ENCODE measurements at regions not wholly inside any gene's neighbourhood (a gene's known extent, or its start where the extent isn't known, plus 50 kb on each side); places are given as distances from the start of the nearest gene placed in this dataset.
"Not testable (repeated sequence)": the region's sequence is repeated elsewhere in the genome, so short reads cannot be mapped to it uniquely, and the experiment has no call there.

DNA sequence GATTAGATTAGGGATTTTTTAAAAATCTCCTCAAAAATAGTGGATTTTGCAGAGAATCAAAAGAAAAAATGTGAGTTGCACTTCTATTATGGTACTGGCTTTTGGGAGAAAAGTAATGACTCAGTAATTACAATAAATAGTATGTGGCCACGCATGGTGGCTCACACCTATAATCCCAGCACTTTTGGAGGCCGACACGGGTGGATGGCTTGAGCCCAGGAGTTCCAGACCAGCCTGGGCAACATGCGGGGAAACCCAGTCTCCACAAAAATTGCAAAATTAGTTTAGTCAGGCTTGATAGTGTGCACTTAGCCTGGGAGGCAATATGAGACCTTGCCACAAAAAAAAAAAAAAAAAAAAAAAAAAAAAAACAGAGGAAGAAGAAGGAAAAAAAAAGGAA, 1098.2 kb downstream of the ZPLD1 start:
- TF ChIP-seq GATA1 (IDR thresholded peaks at IDR 0.05; ENCODE audit: low read depth, low read length) (no peak), POLR2A (IDR thresholded peaks at IDR 0.05; ENCODE audit: low read length) (no peak)
- no peak for DNase-seq

DNA sequence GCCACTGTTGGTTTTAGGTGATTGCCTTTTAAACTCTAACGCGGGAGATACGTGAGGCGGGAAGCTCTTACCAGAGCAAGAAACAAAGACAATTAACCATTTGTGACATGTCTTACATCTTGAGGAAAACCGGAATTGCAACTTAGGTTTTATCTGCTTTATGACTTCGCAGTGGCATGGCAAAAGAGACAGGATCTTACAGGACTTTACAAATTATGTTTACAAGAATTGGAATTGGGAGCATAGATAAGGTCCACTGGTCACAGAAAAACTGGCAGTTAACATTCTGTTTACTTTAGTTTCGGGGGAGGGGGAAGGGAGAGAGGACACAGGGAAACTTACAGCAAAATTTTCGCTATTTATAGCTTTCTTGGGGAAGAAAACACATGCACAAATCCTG, 1119.6 kb downstream of the ZPLD1 start:
- DNase-seq, result no peak
- TF ChIP-seq POLR2A (IDR thresholded peaks at IDR 0.05; ENCODE audit: low read length) (no peak), GATA1 (IDR thresholded peaks at IDR 0.05; ENCODE audit: low read depth, low read length) (no peak)

DNA sequence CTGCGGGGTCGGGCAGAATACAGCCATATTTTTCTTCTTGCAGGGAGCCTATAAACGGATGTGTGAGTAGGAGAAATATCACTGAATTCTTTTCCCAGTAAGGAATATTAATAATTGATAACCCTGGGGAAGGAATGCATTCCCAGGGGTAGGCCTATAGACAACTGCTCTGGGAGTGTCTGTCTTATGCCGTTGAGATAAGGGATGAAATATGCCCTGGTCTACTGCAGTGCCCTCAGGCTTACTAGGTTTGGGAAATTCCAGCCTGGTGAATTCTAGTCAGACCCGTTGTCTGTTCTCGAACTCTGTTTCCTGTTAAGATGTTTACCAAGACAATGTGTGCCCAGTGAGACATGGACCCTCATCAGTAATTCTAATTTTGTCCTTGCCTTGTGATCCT, 1129.3 kb downstream of the ZPLD1 start:
- DNase-seq, result not testable (repeated sequence)

DNA sequence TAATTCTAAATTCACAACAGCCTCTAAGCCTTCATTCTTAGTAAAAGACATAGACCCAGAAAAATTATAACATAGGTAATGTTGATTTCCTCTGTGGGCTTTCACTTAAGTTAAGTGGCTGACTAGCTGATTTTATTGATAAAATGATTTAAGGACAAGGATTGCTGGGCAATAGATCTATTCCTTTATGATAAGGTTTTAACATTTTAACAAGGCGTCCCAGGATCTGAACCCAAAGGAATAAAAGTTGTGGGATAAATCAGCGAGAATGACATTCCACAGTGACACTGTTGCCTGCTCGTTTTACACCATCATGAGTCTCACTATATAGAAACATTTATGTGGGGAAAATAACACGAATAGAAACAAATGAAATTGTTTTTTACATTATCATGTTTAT, 1151.0 kb downstream of the ZPLD1 start:
- no peak for DNase-seq
- TF ChIP-seq GATA1 (IDR thresholded peaks at IDR 0.05; ENCODE audit: low read depth, low read length), result no peak
- no peak for TF ChIP-seq POLR2A (IDR thresholded peaks at IDR 0.05; ENCODE audit: low read length)

DNA sequence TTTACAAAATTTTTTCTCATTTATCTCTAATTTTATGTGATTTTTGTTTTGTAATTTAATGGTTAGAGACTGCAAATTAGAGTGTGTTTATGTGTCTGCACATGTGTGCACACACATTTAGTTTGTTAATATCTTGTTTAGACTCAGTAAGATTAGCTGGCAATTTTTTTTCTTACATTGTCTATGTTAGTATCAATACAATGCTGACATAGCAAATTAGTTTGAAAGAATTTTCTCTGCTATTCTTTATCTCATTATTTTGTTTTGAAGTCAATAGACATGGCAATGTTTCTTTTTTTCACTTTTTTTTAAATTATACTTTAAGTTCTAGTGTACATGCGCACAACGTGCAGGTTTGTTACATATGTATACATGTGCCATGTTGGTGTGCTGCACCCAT, 1155.0 kb downstream of the ZPLD1 start:
- TF ChIP-seq POLR2A (IDR thresholded peaks at IDR 0.05; ENCODE audit: low read length), result no peak
- no peak for TF ChIP-seq GATA1 (IDR thresholded peaks at IDR 0.05; ENCODE audit: low read depth, low read length)

DNA sequence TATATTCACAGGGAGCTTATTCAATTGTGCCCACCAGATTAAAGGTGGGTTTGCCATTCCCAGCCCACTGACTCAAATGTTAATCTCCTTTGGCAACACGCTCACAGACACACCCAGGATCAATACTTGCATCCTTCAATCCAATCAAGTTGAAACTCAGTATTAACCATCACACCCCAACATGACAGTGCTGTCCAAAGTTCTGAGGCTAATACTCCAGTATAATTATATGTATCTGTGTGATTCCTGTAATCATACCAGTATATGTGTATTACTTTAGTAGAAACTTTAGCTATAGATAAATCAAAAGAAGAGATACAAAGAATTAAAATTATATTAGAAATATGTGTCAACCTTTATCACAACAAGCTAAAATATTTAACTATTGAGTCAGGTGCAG, 1166.0 kb downstream of the ZPLD1 start:
- no peak for DNase-seq
- TF ChIP-seq GATA1 (IDR thresholded peaks at IDR 0.05; ENCODE audit: low read depth, low read length) (no peak), POLR2A (IDR thresholded peaks at IDR 0.05; ENCODE audit: low read length) (no peak)

More for the DNA sequence above, 1155.0 kb downstream of the ZPLD1 start:
- DNase-seq, result no peak

DNA sequence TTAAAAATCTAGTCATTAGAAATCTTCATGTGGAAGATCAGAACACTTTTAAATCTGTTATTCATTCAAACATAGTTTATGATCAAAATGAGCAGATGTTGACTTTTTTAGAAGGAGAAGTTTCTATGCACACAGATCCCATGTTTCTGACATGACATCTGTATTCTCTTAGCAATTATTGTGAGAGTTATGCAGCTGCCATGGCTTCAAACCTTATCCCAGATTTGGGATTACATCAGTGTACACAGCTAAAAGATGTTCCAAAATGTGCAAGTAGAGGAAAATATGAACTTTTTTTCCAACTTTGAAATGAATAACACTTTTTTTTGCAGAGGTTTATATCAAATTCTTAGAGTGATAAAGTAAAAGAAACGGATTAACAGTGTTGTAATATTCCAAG, 1166.9 kb downstream of the ZPLD1 start:
- TF ChIP-seq POLR2A (IDR thresholded peaks at IDR 0.05; ENCODE audit: low read length), result no peak
- no peak for TF ChIP-seq GATA1 (IDR thresholded peaks at IDR 0.05; ENCODE audit: low read depth, low read length)
- DNase-seq, result no peak

DNA sequence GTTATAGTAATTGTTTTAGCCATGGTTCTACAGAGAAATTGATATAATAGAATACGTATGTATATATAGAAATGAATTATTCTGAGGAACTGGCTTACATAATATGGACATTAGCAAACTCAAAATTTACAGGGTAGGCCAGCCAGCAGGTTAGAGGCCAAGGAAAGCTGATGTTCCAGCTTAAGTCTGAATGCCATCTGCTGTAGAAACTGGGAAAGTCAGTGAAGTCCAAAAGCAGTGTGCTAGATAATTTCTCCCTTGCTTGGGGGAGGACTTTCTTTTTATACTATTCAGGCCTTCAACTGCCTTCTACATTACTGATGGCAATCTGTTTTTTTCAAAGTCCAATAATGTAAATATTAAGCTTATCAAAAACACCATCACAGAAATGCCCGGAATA, 1174.7 kb downstream of the ZPLD1 start:
- no peak for TF ChIP-seq POLR2A (IDR thresholded peaks at IDR 0.05; ENCODE audit: low read length)
- no peak for TF ChIP-seq GATA1 (IDR thresholded peaks at IDR 0.05; ENCODE audit: low read depth, low read length)
- DNase-seq, result no peak

DNA sequence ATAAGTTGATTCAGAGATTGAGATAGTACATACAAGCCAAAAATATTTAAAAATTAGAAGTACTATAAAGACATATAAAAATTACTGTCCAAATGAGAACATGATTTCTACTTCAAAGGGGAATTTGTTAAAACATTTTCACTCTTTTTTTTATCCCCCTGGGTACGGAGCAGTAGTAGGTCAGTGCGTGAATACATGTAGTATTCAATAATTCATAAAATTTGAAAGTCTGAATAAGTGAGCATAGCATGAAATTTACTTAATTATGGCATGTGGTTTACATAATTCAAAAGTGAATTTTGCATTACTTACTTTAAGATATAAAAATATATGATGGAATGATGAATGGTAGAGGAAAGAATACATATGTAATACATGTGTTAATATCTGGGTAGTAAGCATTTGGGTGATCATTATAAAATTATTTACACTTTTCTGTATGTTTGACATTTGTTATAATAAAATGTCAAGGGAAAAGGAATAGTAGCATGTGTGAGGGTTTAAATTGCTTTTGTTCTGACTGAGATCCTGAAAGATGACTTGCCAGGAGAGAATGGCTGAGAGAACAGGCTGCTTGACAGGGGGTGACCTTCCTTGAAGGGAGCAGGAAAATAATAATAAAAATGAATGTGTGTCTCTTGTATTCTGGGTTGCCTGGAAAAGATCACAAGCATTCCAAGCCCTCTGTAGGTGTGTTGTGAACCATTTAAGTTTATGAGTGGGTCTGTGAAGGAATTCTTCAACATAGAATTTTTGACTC, 1178.8 kb downstream of the ZPLD1 start:
- DNase-seq, result no peak
- no peak for TF ChIP-seq GATA1 (IDR thresholded peaks at IDR 0.05; ENCODE audit: low read depth, low read length)
- no peak for TF ChIP-seq POLR2A (IDR thresholded peaks at IDR 0.05; ENCODE audit: low read length)

DNA sequence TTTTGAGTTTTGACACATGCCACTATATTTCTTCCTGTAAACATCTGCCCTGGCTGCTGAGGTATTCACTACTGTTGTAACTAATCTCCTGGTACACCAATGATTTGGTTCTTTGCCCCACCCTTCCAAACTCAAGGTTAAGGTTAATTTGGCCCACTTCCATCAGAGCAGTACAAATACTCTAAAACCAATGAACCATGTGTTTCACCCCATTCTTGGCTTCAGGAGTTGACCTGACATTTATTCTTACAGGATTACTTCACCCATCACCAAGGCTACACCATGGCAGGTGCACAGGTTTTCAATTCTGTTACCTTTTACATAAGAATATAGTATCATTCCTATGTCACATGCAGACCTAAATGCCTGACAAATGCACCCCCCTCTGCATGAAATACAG, 1179.9 kb downstream of the ZPLD1 start:
- DNase-seq, result no peak
- TF ChIP-seq GATA1 (IDR thresholded peaks at IDR 0.05; ENCODE audit: low read depth, low read length), result no peak
- TF ChIP-seq POLR2A (IDR thresholded peaks at IDR 0.05; ENCODE audit: low read length), result no peak

DNA sequence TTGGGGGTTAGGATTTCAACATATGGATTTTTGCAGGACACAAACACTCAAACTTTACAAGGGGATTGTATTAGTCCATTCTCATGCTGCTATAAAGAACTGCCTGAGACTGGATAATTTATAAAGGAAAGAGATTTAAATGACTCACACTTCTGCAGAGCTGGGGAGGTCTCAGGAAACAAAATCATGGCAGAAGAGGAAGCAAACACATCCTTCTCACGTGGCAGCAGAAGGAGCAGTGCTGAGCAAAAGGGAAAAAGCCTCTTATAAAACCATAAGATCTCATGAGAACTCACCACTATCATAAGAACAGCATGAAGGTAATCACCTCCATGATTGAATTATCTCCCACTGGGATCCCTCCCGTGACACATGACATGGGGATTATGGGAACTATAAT, 1183.1 kb downstream of the ZPLD1 start:
- DNase-seq, result no peak
- no peak for TF ChIP-seq POLR2A (IDR thresholded peaks at IDR 0.05; ENCODE audit: low read length)
- no peak for TF ChIP-seq GATA1 (IDR thresholded peaks at IDR 0.05; ENCODE audit: low read depth, low read length)

DNA sequence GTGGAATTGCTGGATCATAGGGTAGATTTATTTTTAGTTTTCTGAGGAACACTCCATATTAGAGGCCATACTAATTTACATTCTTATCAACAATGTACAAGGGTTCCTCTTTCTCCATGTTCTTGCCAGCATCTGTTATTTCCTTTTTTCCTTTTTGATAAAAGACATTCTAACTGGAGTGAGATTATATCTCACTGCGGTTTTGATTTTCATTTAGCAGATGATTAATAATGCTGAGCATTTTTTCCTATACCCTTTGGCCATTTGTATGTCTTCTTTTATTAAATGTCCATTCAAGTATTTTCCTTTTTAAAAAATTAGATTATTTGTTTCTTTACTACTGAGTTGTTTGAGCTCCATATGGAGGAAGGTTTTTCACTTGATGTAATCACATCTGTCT, 1189.5 kb downstream of the ZPLD1 start:
- no peak for TF ChIP-seq POLR2A (IDR thresholded peaks at IDR 0.05; ENCODE audit: low read length)
- no peak for TF ChIP-seq GATA1 (IDR thresholded peaks at IDR 0.05; ENCODE audit: low read depth, low read length)
- no peak for DNase-seq

DNA sequence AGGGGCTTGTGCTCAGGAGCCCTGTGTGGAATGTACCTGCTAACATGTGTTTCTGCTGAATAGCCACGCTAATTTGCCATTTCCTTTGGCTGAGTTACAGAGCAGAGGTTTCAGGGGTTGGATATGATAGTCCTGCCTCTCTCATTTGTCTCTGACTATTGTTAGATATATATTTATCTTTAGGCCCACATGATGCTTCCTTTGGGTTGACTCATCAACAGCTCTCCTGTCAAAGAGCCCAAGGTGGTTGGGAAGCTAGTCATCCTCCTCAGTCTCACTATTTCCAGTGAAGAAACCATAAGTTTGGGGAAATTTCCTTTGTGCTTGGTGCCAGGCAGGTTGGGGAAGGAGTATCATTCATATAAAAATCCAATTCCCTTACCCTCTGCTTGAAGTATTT, 1194.6 kb downstream of the ZPLD1 start:
- no peak for DNase-seq
- no peak for TF ChIP-seq GATA1 (IDR thresholded peaks at IDR 0.05; ENCODE audit: low read depth, low read length)
- no peak for TF ChIP-seq POLR2A (IDR thresholded peaks at IDR 0.05; ENCODE audit: low read length)

DNA sequence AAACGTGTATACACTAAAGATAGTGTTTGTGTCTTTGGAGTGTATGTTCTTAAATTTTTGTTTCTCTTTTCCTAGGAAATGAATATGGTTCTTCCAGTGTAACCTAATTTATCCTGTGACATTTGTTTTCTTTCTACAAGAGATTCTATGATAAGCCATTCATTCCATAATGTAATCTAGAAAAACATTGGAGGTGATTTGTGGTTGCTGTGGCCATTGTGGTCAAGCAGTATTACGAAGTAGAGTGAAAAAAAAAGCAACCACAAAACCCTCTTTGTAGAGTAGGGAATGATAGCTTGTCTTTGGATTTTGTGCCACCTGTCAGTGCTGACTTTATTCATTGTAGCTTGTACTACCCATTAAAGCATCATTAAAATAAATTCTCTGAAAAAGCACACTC, 1209.6 kb downstream of the ZPLD1 start:
- no peak for DNase-seq
- TF ChIP-seq GATA1 (IDR thresholded peaks at IDR 0.05; ENCODE audit: low read depth, low read length) (no peak), POLR2A (IDR thresholded peaks at IDR 0.05; ENCODE audit: low read length) (no peak)

DNA sequence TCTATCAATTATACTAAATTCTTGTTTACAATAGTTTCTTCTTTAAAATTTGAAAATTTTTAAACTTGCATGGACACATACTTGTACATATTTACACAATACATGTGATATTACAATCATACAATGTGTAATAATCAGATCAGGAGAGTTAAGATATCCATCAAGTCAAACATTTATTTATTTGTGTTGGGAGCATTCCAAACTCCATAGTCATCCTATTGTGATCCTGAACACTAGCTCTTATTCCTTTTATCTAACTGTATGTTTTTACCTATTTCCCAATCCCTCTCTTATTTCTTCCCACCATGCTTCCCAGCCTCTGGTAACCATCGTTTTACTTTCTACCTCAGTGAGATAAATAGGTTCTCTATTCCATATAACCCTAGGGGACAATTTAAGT, 1219.2 kb downstream of the ZPLD1 start:
- DNase-seq, result no peak
- TF ChIP-seq POLR2A (IDR thresholded peaks at IDR 0.05; ENCODE audit: low read length) (no peak), GATA1 (IDR thresholded peaks at IDR 0.05; ENCODE audit: low read depth, low read length) (no peak)

DNA sequence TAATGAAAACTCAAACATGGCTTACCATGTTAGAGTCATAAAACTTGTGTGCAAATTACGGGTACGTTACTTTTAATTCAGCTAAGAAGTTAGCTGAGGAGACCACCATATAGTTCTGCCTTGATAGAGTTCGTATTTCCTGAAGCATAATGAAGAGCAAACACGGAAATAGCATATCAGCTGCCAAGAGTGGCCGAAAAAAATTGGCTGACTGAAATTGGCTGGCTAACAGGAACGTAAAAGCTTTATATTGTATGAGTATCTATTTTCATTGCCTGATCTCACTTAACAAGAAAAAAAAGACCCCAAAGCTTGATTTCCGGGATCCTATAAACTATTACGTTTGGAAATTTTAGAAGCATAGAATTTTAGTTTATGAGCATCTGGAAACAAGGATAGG, 1222.9 kb downstream of the ZPLD1 start:
- TF ChIP-seq POLR2A (IDR thresholded peaks at IDR 0.05; ENCODE audit: low read length) (no peak), GATA1 (IDR thresholded peaks at IDR 0.05; ENCODE audit: low read depth, low read length) (no peak)
- no peak for DNase-seq
